Right atrium auricular region (tissue), 2 donors: ENCODE measurements at regions not wholly inside any gene's neighbourhood (a gene's known extent, or its start where the extent isn't known, plus 50 kb on each side); places are given as distances from the start of the nearest gene placed in this dataset.

Experiments used
- DNase-seq: peaks from one replicate; pipeline ENCODE4 v3.0.0-alpha.2; 2019; ENCODE audit warnings: low spot score
- H3K27ac ChIP-seq, 2 donors: fragments of 200-600 bp; sonication (generic); 1 replicate in 1 of 2; 2 replicates in 1 of 2; pipeline ENCODE4 v1.5.1; 2016 to 2019
- H3K27me3 ChIP-seq, 2 donors: fragments of 200-600 bp; sonication (generic); one replicate each; pipeline versions ENCODE4 v1.5.1 to v1.6.0; 2017 to 2019
- H3K36me3 ChIP-seq: fragments of 200-600 bp; sonication (generic); one replicate; pipeline ENCODE4 v1.5.1; 2016
- H3K4me1 ChIP-seq, 2 donors: fragments of 200-600 bp; sonication (generic); one replicate each; pipeline versions ENCODE4 v1.5.1 to v1.6.0; 2017 to 2019
- H3K4me3 ChIP-seq, 2 donors: fragments of 200-600 bp; sonication (generic); 1 replicate in 1 of 2; 2 replicates in 1 of 2; pipeline ENCODE4 v1.5.1; 2017 to 2019; ENCODE audit warnings: mild to moderate bottlenecking in 1 of 2, moderate library complexity in 1 of 2
- H3K9me3 ChIP-seq, 2 donors: fragments of 200-600 bp; sonication (generic); one replicate each; pipeline ENCODE4 v1.5.1; 2019
- TF ChIP-seq, protein P1 (sequence below), 2 donors: fragments of 200-600 bp; sonication (generic); IDR thresholded peaks; one replicate each; pipeline ENCODE4 v1.5.1; 2019; ENCODE audit warnings: antibody characterized with exemption in 2 of 2

DNA sequence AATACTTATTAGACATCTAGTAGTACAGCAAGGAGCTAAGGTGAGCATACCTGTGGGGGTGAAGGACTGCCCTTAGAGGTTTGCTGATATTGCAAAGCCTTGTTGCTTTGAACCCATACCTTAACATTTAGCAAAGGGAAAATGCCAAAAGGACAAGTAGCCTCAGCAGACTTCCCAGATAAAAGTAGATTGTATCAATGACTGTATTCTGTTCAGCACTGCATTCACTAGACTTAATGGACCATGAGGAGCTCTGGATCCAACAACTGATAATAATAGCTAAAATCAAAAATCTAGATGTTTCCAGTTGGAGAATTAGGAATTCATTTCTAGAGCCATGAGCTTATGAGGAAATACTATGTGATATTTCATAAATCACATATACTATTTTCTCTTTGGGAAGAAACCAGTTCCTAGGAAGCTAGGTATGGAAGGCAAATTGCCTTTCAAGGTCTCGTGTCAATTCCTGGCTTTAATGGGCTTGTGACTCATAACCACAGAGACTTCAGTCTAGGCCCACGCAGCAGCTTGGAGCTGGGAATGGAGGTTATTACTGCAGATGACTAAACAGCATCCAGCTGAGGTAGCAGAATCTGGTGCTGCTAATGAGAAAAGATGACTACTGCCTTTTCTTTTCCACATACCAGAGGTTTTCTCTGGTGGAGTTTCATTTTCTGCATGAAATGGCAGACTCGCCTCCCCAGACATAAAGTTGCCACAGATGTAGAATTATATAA, 191.2 kb upstream of the NABP1 start:
- H3K9me3 ChIP-seq, result peaks cover 0 to 23% of the 10 kb centered on the region in 2 donors
- no peak for DNase-seq
- H3K27ac ChIP-seq, result no peak overlapping the region
- no peak overlapping the region for H3K4me3 ChIP-seq
- no peaks in the 10 kb centered on the region for H3K27me3 ChIP-seq
- H3K36me3 ChIP-seq, result no peaks in the 10 kb centered on the region
- TF ChIP-seq, protein P1, sequence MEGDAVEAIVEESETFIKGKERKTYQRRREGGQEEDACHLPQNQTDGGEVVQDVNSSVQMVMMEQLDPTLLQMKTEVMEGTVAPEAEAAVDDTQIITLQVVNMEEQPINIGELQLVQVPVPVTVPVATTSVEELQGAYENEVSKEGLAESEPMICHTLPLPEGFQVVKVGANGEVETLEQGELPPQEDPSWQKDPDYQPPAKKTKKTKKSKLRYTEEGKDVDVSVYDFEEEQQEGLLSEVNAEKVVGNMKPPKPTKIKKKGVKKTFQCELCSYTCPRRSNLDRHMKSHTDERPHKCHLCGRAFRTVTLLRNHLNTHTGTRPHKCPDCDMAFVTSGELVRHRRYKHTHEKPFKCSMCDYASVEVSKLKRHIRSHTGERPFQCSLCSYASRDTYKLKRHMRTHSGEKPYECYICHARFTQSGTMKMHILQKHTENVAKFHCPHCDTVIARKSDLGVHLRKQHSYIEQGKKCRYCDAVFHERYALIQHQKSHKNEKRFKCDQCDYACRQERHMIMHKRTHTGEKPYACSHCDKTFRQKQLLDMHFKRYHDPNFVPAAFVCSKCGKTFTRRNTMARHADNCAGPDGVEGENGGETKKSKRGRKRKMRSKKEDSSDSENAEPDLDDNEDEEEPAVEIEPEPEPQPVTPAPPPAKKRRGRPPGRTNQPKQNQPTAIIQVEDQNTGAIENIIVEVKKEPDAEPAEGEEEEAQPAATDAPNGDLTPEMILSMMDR (IDR thresholded peaks at IDR 0.05), result no peak
- no peaks in the 10 kb centered on the region for H3K4me1 ChIP-seq

DNA sequence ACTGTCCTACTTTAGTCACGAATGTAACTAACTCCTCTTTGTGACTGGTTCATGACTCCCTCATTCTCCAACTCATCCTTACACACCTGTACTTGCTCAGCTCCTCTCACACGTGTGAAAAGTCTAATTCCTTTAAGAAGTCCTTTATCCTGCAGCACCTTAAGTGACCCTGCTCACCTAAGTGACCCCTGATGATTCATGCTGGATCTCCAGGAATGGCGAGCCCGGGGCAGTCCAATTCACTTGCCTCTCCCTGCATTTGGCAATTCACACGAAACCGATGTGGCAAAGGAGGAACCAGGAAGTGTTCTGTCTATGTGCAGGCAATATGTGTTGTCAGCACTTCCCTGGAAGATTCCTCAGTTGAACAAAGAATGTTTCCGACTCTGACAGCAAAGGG, 189.8 kb upstream of the NABP1 start:
- DNase-seq, result no peak

DNA sequence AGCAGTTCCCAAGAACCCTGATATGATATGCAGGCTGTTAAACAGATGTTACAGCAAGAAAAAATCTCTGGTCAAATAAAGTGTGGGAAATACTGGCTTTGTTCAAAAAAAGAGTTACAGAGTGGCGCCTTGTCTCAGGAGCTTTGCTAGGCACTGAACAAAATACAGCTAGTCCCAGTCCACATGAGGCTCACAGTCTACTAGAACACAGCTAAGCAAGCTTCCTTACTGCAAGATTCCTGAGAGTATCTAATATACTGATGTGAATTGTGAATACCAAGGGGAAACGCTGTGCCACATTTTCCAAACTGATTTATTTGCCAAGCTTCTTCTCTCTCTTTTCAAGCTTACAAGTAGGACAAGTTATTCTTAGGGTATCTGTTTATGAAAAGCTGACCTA, 188.8 kb upstream of the NABP1 start:
- Histone ChIP-seq H3K36me3 (no peaks in the 10 kb centered on the region), H3K27ac (no peak overlapping the region), H3K27me3 (no peaks in the 10 kb centered on the region), H3K9me3 (peaks cover 0 to under 1% of the 10 kb centered on the region in 2 donors), H3K4me3 (no peak overlapping the region), H3K4me1 (no peaks in the 10 kb centered on the region)
- no peak for DNase-seq
- TF ChIP-seq, protein P1 (IDR thresholded peaks at IDR 0.05), result no peak

More for the DNA sequence above, 189.8 kb upstream of the NABP1 start:
- TF ChIP-seq, protein P1 (IDR thresholded peaks at IDR 0.05), result no peak
- no peak overlapping the region for H3K4me3 ChIP-seq
- no peak overlapping the region for H3K27ac ChIP-seq
- no peaks in the 10 kb centered on the region for H3K27me3 ChIP-seq
- H3K36me3 ChIP-seq, result no peaks in the 10 kb centered on the region
- H3K9me3 ChIP-seq, result peaks cover 0 to 11% of the 10 kb centered on the region in 2 donors
- no peaks in the 10 kb centered on the region for H3K4me1 ChIP-seq

DNA sequence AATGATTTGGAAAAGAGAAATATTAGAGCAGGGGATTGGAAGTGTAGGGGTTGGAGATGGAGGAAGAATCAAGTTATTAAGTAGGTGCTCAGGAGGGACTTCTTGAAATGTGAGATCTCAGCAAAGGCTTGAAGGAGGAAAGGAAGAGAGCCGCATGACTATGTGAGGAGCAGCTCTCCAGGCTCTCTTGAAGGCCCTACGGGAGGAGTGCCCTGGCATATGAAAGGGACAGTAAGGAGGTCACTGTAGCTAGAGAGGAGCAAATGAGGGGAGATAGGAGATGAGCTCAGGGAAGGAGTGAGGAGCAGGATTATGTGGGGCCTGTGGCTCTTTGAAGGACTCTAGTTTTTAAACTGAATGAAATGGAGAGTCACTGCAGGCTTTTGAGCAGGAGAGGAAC, 181.1 kb upstream of the NABP1 start:
- H3K4me1 ChIP-seq, result peaks cover 0 to 10% of the 10 kb centered on the region in 2 donors
- H3K4me3 ChIP-seq, result no peak overlapping the region
- no peak overlapping the region for H3K27ac ChIP-seq
- H3K36me3 ChIP-seq, result no peaks in the 10 kb centered on the region
- H3K9me3 ChIP-seq, result no peaks in the 10 kb centered on the region
- no peak for DNase-seq
- H3K27me3 ChIP-seq, result no peaks in the 10 kb centered on the region
- TF ChIP-seq, protein P1 (IDR thresholded peaks at IDR 0.05), result no peak

DNA sequence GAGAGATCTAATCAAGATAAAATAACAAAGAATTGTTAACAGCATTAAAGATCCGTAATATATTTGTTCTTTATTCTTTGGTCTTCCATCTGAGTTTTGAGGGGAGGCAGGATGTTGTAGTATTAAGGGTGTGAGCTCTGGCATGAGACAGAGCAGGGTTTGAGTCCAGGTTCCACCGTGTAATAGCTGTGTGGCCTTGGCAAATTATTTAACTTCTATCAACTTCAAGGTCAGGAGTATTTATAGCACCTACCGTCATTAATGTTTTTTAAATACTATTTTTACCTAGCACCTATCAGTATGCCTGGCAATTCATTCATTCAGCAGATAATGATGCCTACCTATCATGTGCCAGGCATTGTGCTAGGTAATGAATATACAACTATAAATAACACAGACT, 180.1 kb upstream of the NABP1 start:
- H3K27ac ChIP-seq, result no peak overlapping the region
- TF ChIP-seq, protein P1 (IDR thresholded peaks at IDR 0.05), result no peak
- no peak overlapping the region for H3K4me3 ChIP-seq
- no peaks in the 10 kb centered on the region for H3K27me3 ChIP-seq
- H3K4me1 ChIP-seq, result peaks cover 0 to 10% of the 10 kb centered on the region in 2 donors
- DNase-seq, result no peak
- H3K9me3 ChIP-seq, result no peaks in the 10 kb centered on the region
- H3K36me3 ChIP-seq, result no peaks in the 10 kb centered on the region

DNA sequence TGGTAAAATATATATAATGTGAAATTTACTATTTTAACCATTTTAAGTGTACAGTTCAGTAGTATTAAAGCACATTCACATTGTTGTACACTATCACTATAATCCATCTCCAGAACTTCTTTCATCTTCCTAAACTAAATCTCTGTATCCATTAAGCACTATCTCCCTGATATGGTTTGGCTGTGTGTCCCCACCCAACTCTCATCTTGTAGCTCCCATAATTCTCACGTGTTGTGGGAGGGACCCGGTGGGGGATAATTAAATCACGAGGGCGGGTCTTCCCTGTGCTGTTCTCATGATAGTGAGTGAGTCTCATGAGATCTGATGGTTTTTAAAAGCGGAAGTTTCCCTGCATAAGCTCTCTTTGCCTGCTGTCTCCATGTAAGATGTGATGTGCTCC, 178.9 kb upstream of the NABP1 start:
- Histone ChIP-seq H3K4me3 (no peak overlapping the region), H3K9me3 (no peaks in the 10 kb centered on the region), H3K27me3 (no peaks in the 10 kb centered on the region), H3K27ac (no peak overlapping the region), H3K4me1 (peaks cover 0 to 10% of the 10 kb centered on the region in 2 donors), H3K36me3 (no peaks in the 10 kb centered on the region)
- TF ChIP-seq, protein P1 (IDR thresholded peaks at IDR 0.05), result no peak
- DNase-seq, result no peak
